OCI-LY7 (cell line): ENCODE measurements at regions not wholly inside any gene's neighbourhood (a gene's known extent, or its start where the extent isn't known, plus 50 kb on each side); places are given as distances from the start of the nearest gene placed in this dataset.

ENCODE experiments used
- CTCF ChIP-seq: fragments of 200-600 bp; sonication (generic); conservative IDR thresholded peaks from 2 replicates; pipeline ENCODE4 v1.5.1; 2014; ENCODE audit warnings: mild to moderate bottlenecking, antibody characterized with exemption, low read length, moderate library complexity, mixed read lengths
- EZH2phosphoT487 ChIP-seq: fragments of 200-600 bp; sonication (generic); IDR thresholded peaks from 2 replicates; pipeline ENCODE4 v1.6.1; 2018; ENCODE audit warnings: low read depth, borderline replicate concordance, mild to moderate bottlenecking, mixed run types, antibody characterized with exemption, low read length, moderate library complexity, mixed read lengths

- TF ChIP-seq EZH2phosphoT487 (no peak), CTCF (no peak)
These were observed 85.0 kb upstream of the MAN2A1 start for GRCh38 chr5:109604758-109605157.
